ENCODE measurements at regions not wholly inside any gene's neighbourhood (a gene's known extent, or its start where the extent isn't known, plus 50 kb on each side); places are given as distances from the start of the nearest gene placed in this dataset.

DNA sequence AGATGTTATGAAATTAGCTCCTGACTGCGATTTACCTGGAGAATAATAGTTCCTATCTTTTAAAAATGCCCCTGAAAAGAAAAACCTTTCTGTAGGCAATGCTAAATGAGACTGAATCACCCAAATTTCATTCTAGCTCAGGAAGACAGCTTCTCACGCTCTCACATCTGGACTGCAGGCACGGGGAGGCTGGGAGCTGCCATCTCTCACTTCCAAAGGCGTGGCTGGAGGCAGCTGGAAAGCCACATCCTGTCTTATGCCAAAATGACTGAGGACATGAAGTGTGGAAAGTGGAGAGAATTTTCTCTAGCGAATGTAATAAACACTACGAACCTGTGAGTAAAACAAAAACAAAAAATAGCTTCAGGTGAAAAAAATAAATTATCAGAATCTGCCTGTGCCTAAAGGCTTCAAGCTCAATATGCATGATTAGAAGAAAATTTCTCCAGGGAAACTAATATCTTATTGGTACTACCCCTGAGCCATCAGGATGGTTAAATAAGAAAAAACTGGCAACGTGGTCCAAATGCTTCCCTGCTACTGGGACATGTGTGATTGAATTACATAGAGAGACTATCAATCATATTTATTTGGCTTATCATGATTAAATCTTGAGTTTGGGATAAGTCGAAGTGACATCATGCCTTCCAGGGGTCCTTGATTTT lies 58.1 kb upstream of the UBL3 start:
- no peak for TF ChIP-seq CTCF (IDR thresholded peaks at IDR 0.05)
- TF ChIP-seq, protein P1, sequence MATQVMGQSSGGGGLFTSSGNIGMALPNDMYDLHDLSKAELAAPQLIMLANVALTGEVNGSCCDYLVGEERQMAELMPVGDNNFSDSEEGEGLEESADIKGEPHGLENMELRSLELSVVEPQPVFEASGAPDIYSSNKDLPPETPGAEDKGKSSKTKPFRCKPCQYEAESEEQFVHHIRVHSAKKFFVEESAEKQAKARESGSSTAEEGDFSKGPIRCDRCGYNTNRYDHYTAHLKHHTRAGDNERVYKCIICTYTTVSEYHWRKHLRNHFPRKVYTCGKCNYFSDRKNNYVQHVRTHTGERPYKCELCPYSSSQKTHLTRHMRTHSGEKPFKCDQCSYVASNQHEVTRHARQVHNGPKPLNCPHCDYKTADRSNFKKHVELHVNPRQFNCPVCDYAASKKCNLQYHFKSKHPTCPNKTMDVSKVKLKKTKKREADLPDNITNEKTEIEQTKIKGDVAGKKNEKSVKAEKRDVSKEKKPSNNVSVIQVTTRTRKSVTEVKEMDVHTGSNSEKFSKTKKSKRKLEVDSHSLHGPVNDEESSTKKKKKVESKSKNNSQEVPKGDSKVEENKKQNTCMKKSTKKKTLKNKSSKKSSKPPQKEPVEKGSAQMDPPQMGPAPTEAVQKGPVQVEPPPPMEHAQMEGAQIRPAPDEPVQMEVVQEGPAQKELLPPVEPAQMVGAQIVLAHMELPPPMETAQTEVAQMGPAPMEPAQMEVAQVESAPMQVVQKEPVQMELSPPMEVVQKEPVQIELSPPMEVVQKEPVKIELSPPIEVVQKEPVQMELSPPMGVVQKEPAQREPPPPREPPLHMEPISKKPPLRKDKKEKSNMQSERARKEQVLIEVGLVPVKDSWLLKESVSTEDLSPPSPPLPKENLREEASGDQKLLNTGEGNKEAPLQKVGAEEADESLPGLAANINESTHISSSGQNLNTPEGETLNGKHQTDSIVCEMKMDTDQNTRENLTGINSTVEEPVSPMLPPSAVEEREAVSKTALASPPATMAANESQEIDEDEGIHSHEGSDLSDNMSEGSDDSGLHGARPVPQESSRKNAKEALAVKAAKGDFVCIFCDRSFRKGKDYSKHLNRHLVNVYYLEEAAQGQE (IDR thresholded peaks at IDR 0.05; ENCODE audit: insufficient read depth in 1 of 2, low read depth in 2 of 2, low read length in 1 of 2): no peak
- TF ChIP-seq POLR2AphosphoS5 (IDR thresholded peaks at IDR 0.05; ENCODE audit: low read depth, low read length): no peak
